GM12864 (cell line): ENCODE measurements at regions not wholly inside any gene's neighbourhood (a gene's known extent, or its start where the extent isn't known, plus 50 kb on each side); places are given as distances from the start of the nearest gene placed in this dataset.
A peak's percentile ranks its signal among the peaks of the same experiment; 100 is the strongest.
"Not testable (repeated sequence)": the region's sequence is repeated elsewhere in the genome, so short reads cannot be mapped to it uniquely, and the experiment has no call there.

ENCODE experiments used
- DNase-seq: peaks from one replicate; pipeline ENCODE4 v3.0.0-alpha.2; 2011; ENCODE audit warnings: low read depth
- H3K4me3 ChIP-seq: 2 replicates; pipeline ENCODE4 v1.5.1; 2011; ENCODE audit warnings: mild to moderate bottlenecking, low read depth, low read length, control low read depth
- TF ChIP-seq, protein P1 (sequence below): IDR thresholded peaks from 2 replicates; pipeline ENCODE4 v1.5.1; 2011; ENCODE audit warnings: low read depth, mild to moderate bottlenecking, moderate library complexity, low read length, control low read depth, inconsistent platforms; ENCODE audit errors: missing control alignments

DNA sequence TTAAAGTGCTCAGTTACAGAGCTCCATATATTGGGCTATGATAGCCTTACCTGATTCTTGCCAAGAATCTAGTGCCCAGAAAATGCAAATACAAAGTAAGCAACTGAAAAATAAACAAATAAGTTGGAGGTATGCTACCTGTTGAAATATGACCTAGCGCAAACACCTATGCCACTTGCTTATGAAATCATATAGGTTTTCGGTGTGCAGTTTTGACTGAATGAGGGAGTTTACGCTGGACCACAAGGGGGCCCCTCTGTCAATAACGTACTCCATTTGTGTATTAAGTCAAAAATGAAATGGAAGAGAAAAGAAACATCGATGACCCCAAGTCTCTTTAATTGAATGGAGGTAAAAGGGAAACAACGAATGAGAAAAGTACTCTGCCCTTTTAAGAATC, 84.9 kb upstream of the TRIM77 start:
- no peak overlapping the region for H3K4me3 ChIP-seq
- no peak for DNase-seq
- TF ChIP-seq, protein P1, sequence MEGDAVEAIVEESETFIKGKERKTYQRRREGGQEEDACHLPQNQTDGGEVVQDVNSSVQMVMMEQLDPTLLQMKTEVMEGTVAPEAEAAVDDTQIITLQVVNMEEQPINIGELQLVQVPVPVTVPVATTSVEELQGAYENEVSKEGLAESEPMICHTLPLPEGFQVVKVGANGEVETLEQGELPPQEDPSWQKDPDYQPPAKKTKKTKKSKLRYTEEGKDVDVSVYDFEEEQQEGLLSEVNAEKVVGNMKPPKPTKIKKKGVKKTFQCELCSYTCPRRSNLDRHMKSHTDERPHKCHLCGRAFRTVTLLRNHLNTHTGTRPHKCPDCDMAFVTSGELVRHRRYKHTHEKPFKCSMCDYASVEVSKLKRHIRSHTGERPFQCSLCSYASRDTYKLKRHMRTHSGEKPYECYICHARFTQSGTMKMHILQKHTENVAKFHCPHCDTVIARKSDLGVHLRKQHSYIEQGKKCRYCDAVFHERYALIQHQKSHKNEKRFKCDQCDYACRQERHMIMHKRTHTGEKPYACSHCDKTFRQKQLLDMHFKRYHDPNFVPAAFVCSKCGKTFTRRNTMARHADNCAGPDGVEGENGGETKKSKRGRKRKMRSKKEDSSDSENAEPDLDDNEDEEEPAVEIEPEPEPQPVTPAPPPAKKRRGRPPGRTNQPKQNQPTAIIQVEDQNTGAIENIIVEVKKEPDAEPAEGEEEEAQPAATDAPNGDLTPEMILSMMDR: peak; percentile 9

DNA sequence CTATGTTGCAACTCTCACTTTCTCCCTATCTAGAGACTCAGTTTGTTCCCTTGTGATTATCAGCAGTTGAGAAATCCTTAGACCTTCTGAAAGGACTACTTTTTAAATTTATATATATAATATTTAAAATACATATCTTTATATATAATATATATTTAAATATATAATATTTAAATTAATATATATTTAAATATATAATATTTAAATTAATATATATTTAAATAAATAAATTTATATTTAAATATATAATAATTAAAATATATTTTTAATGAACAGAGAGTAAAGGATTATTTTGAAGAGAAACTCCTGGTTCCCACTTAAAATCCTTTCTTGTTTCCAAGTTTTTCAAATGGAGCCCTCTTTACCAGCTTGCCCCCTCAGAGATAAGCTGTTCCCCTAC, 83.7 kb upstream of the TRIM77 start:
- TF ChIP-seq, protein P1: no peak
- no peak overlapping the region for H3K4me3 ChIP-seq
- no peak for DNase-seq

- not testable (repeated sequence) for DNase-seq, H3K4me3 ChIP-seq
Observed at GRCh38 chr11:89626881-89627280, 83.2 kb upstream of the TRIM77 start.

GRCh38 chr11:89633135-89633705, 76.9 kb upstream of the TRIM77 start:
- TF ChIP-seq, protein P1: no peak
- H3K4me3 ChIP-seq: no peak overlapping the region
- no peak for DNase-seq

DNA sequence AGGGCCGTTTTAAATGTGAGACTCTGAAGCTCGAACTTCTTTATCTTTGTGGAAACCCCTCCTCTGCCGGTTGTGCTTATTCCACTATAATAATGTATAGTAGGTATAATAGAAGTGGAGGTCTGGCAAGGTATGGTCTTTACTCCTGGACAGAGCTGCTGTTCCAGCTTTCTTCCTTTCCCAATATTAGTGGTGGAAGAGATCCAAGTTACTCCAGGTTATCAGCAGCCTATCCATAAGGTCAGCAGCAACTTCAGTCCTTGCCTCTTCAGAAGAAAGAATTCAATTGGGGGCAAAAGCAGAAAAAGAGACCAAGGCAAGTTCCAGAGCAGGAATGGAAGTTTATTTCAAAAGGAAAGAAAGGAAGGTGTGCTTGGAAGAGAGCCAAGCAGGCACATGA, 69.3 kb upstream of the TRIM77 start:
- H3K4me3 ChIP-seq: not testable (repeated sequence)

GRCh38 chr11:89648232-89648631, 61.9 kb upstream of the TRIM77 start:
- not testable (repeated sequence) for DNase-seq, H3K4me3 ChIP-seq

More for the DNA sequence above, 69.3 kb upstream of the TRIM77 start:
- DNase-seq: not testable (repeated sequence)

GRCh38 chr11:89648996-89649395, 61.1 kb upstream of the TRIM77 start:
- DNase-seq: not testable (repeated sequence)

GRCh38 chr11:89654669-89655068, 55.4 kb upstream of the TRIM77 start:
- not testable (repeated sequence) for H3K4me3 ChIP-seq, DNase-seq

More at GRCh38 chr11:89648996-89649395, 61.1 kb upstream of the TRIM77 start:
- H3K4me3 ChIP-seq: not testable (repeated sequence)

DNA sequence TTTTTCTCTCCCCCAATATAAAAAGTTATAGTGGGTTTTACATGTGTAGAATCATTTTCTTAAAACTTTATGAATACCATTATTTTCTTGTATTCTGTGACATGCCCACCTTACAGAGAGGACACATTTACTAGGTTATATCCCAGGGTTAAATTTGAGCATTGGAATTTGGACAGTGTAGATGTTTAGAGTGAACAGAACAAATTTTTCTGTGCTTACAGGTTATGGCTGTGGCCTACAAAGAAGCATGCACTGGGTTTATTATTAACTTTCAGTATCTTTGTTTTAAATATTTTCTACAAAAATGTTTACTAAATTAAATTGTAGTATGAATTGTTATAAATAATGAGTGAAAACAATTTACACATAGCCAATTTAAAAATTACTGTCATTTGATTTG, 51.3 kb upstream of the TRIM77 start:
- not testable (repeated sequence) for DNase-seq, H3K4me3 ChIP-seq

- DNase-seq, H3K4me3 ChIP-seq: not testable (repeated sequence)
Observed at GRCh38 chr11:89659414-89659813, 50.7 kb upstream of the TRIM77 start.

DNA sequence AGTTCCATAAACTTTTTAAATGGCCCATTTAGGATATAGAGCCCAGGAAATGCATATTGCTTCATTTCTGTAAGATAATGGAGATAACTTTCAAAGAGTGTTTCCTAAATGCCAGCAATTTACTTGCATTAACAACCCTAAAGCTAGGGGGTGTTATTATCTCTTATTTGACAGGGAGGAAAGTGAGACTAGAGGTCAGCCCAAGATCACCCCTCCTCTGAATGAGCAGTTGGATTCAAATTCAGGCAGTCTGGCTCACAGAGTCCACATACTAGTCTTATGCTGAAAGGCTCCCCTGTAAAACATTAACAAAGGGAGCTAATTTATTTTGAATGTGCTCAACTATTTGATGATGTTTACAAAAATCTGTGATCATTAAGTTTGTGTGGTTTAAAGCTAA, 49.9 kb upstream of the TRIM77 start:
- TF ChIP-seq, protein P1: no peak
- H3K4me3 ChIP-seq: no peak overlapping the region
- no peak for DNase-seq
